DOHH2 (cell line): ENCODE measurements at regions not wholly inside any gene's neighbourhood (a gene's known extent, or its start where the extent isn't known, plus 50 kb on each side); places are given as distances from the start of the nearest gene placed in this dataset.

Experiments
- CTCF ChIP-seq: fragments of 200-600 bp; sonication (generic); IDR thresholded peaks from one replicate; pipeline ENCODE4 v1.5.1; 2014; ENCODE audit warnings: antibody characterized with exemption, mild to moderate bottlenecking, low read depth, low read length; ENCODE audit not compliant: poor library complexity, severe bottlenecking
- EZH2phosphoT487 ChIP-seq: fragments of 200-600 bp; sonication (generic); IDR thresholded peaks from 2 replicates; pipeline ENCODE4 v1.6.1; 2017; ENCODE audit warnings: borderline replicate concordance, mild to moderate bottlenecking, antibody characterized with exemption, low read length, moderate library complexity, mixed read lengths

- no peak for TF ChIP-seq CTCF
- TF ChIP-seq EZH2phosphoT487, result no peak
These were observed 70.4 kb upstream of the SFSWAP start for GRCh38 chr12:131640525-131640924.
